ENCODE measurements at regions not wholly inside any gene's neighbourhood (a gene's known extent, or its start where the extent isn't known, plus 50 kb on each side); places are given as distances from the start of the nearest gene placed in this dataset.

DNA sequence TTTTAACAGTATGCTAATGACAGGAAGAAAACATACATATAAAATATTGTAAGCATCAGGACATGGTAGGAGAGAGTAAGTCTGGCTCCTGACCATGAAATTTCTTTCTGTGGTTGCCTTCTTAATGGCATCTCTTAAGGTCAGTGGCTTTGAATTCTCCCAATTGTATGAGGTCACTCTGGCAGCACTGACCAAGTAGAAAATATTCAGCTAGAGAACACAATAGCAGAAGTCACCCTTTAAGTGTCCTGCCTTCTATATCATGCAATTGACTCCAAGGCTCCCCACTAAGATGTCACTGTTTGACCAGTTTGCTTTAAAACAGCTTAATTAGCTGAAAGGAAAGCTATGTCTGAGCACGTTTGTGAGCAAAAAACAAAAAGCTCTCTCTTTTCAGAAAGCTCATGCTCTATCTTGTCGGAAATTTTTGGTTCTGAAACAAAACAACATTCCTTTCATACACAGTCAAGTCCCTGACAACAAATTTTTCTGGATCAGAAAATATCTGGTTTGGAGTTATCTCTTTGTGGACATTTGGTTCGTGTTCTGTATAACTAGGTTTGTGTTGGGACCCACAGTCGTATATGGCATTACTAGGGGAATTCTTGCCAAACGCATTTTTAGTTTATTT lies 120.9 kb upstream of the IFNGR1 start:
- FAIRE-seq: no peak
- no peaks in the 10 kb centered on the region for H3K9me3 ChIP-seq (replicated peaks; ENCODE audit: control insufficient read depth, insufficient read depth, low read length)
- POLR2A ChIA-PET: interaction anchor here (0.6 kb wide), 1 partner anchor 218 kb away, joined by 5 read pairs; no protein-coding TSS in a partner anchor
- in situ Hi-C loops (cut with MboI): no loop called here
- H3K4me2 ChIP-seq (ENCODE audit: control insufficient read depth, insufficient read depth): no peak overlapping the region
- no peak for TF ChIP-seq TCF7 (IDR thresholded peaks at IDR 0.05; ENCODE audit: borderline replicate concordance)
- TF ChIP-seq, protein P1, sequence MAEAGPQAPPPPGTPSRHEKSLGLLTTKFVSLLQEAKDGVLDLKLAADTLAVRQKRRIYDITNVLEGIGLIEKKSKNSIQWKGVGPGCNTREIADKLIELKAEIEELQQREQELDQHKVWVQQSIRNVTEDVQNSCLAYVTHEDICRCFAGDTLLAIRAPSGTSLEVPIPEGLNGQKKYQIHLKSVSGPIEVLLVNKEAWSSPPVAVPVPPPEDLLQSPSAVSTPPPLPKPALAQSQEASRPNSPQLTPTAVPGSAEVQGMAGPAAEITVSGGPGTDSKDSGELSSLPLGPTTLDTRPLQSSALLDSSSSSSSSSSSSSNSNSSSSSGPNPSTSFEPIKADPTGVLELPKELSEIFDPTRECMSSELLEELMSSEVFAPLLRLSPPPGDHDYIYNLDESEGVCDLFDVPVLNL (IDR thresholded peaks at IDR 0.05; ENCODE audit: low read depth, low read length): no peak
- no peak overlapping the region for H3K9ac ChIP-seq (ENCODE audit: control insufficient read depth, insufficient read depth, low read length)
- H3K27me3 ChIP-seq (replicated peaks in 1 of 2; ENCODE audit: control insufficient read depth in 2 of 2, insufficient read depth in 2 of 2, low read length in 1 of 2): no peaks in the 10 kb centered on the region; a peak in 2 of 4 replicates
- H3K4me1 ChIP-seq (ENCODE audit: control insufficient read depth, insufficient read depth, low read length): no peaks in the 10 kb centered on the region; the same call in 1 of the 2 replicates
- no peak overlapping the region for H2AFZ ChIP-seq (ENCODE audit: control insufficient read depth, low read depth, low read length)
- SMC1A ChIA-PET (ENCODE audit: uncharacterized antibody, unreplicated experiment): interaction anchor here (0.6 to 1.5 kb wide), 8 partner anchors 9 to 297 kb away, joined by 3 to 4 read pairs (median 3); no protein-coding TSS in a partner anchor
- 26% methylated on average over 5 of the region's 5 CpGs for WGBS (ENCODE audit: insufficient coverage, insufficient replicate concordance, low lambda C conversion rate, missing lambda C conversion rate)
- no peaks in the 10 kb centered on the region for H3K36me3 ChIP-seq (ENCODE audit: control insufficient read depth in 2 of 2, insufficient read depth in 2 of 2, low read length in 1 of 2)
- H3K4me3 ChIP-seq: no peak overlapping the region
- BruUV-seq (replicated peaks): no TSS peak
- RAD21 ChIA-PET (ENCODE audit: unreplicated experiment): interaction anchor here (0.6 to 2.9 kb wide), 4 partner anchors 9 to 264 kb away, joined by 3 to 7 read pairs (median 4); no protein-coding TSS in a partner anchor
- H3K79me2 ChIP-seq (ENCODE audit: control insufficient read depth, insufficient read depth, low read length): no peaks in the 10 kb centered on the region
- no peaks in the 10 kb centered on the region for H4K20me1 ChIP-seq (ENCODE audit: control insufficient read depth, insufficient read depth)
- intact Hi-C loops (cut with micrococcal nuclease; ENCODE audit: unreplicated experiment): no loop called here
- CTCF ChIA-PET: interaction anchor here (0.7 to 1.6 kb wide), 7 partner anchors 9 to 302 kb away, joined by 3 to 6 read pairs (median 3); no protein-coding TSS in a partner anchor
- ATAC-seq: no peak
- no peak overlapping the region for H3K27ac ChIP-seq (ENCODE audit: control insufficient read depth, insufficient read depth)
- DNase-seq (ENCODE audit: low read depth, low spot score): no peak

DNA sequence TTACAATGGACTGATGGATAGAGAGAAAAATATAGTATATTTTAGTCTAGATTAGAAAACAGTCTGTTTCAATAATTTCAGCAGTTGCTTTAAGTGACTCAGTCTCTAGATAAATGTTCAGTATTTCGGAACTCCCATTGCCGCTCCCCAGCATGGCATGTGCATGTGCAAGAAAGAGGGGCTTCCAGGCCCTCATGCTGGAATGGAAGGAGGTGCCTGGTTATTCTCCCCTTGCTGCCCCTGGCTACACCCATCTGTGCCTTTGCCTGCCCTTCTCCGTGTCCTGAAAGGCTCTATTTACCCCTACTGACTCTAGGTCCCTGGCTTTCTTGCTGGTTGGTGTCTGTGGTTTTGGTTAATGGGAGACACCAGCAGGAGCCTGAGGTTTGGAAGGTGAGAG lies 115.7 kb upstream of the IFNGR1 start:
- no peaks in the 10 kb centered on the region for H3K4me1 ChIP-seq (ENCODE audit: control insufficient read depth, insufficient read depth, low read length)
- POLR2A ChIA-PET: no interaction called here
- H3K36me3 ChIP-seq (ENCODE audit: control insufficient read depth in 2 of 2, insufficient read depth in 2 of 2, low read length in 1 of 2): no peaks in the 10 kb centered on the region
- intact Hi-C loops (cut with micrococcal nuclease; ENCODE audit: unreplicated experiment) (no loop called here), in situ Hi-C loops (cut with MboI) (no loop called here)
- no peaks in the 10 kb centered on the region for H4K20me1 ChIP-seq (ENCODE audit: control insufficient read depth, insufficient read depth)
- H3K79me2 ChIP-seq (ENCODE audit: control insufficient read depth, insufficient read depth, low read length): no peaks in the 10 kb centered on the region
- RAD21 ChIA-PET (ENCODE audit: unreplicated experiment): no interaction called here
- FAIRE-seq (no peak), ATAC-seq (no peak), DNase-seq (ENCODE audit: low read depth, low spot score) (no peak)
- H2AFZ ChIP-seq (ENCODE audit: control insufficient read depth, low read depth, low read length): no peak overlapping the region
- H3K27me3 ChIP-seq (replicated peaks in 1 of 2; ENCODE audit: control insufficient read depth in 2 of 2, insufficient read depth in 2 of 2, low read length in 1 of 2): no peaks in the 10 kb centered on the region; a peak in 1 of 4 replicates
- SMC1A ChIA-PET (ENCODE audit: uncharacterized antibody, unreplicated experiment): interaction anchor here (1.0 kb wide), 1 partner anchor 13 kb away, joined by 3 read pairs; no protein-coding TSS in a partner anchor
- CTCF ChIA-PET: interaction anchor here (0.8 to 0.9 kb wide), 2 partner anchors 64 to 670 kb away, joined by 3 to 4 read pairs; no protein-coding TSS in a partner anchor
- no peaks in the 10 kb centered on the region for H3K9me3 ChIP-seq (replicated peaks; ENCODE audit: control insufficient read depth, insufficient read depth, low read length)
- H3K4me3 ChIP-seq: no peak overlapping the region
- 65% methylated on average over 3 of the region's 3 CpGs for WGBS (ENCODE audit: insufficient coverage, insufficient replicate concordance, low lambda C conversion rate, missing lambda C conversion rate)
- H3K4me2 ChIP-seq (ENCODE audit: control insufficient read depth, insufficient read depth): no peak overlapping the region
- no peak overlapping the region for H3K27ac ChIP-seq (ENCODE audit: control insufficient read depth, insufficient read depth)
- BruUV-seq (replicated peaks): no TSS peak
- no peak overlapping the region for H3K9ac ChIP-seq (ENCODE audit: control insufficient read depth, insufficient read depth, low read length)
- TF ChIP-seq, protein P2, sequence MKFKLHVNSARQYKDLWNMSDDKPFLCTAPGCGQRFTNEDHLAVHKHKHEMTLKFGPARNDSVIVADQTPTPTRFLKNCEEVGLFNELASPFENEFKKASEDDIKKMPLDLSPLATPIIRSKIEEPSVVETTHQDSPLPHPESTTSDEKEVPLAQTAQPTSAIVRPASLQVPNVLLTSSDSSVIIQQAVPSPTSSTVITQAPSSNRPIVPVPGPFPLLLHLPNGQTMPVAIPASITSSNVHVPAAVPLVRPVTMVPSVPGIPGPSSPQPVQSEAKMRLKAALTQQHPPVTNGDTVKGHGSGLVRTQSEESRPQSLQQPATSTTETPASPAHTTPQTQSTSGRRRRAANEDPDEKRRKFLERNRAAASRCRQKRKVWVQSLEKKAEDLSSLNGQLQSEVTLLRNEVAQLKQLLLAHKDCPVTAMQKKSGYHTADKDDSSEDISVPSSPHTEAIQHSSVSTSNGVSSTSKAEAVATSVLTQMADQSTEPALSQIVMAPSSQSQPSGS (IDR thresholded peaks at IDR 0.05; ENCODE audit: low read length): no peak
- TF ChIP-seq YY1 (IDR thresholded peaks at IDR 0.05; ENCODE audit: low read depth, low read length) (no peak), PAX8 (IDR thresholded peaks at IDR 0.05) (no peak), FOXM1 (IDR thresholded peaks at IDR 0.05; ENCODE audit: low read depth, low read length) (no peak)
- TF ChIP-seq, protein P3, sequence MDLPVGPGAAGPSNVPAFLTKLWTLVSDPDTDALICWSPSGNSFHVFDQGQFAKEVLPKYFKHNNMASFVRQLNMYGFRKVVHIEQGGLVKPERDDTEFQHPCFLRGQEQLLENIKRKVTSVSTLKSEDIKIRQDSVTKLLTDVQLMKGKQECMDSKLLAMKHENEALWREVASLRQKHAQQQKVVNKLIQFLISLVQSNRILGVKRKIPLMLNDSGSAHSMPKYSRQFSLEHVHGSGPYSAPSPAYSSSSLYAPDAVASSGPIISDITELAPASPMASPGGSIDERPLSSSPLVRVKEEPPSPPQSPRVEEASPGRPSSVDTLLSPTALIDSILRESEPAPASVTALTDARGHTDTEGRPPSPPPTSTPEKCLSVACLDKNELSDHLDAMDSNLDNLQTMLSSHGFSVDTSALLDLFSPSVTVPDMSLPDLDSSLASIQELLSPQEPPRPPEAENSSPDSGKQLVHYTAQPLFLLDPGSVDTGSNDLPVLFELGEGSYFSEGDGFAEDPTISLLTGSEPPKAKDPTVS (IDR thresholded peaks at IDR 0.05; ENCODE audit: low read depth, low read length): no peak
- TF ChIP-seq, protein P4, sequence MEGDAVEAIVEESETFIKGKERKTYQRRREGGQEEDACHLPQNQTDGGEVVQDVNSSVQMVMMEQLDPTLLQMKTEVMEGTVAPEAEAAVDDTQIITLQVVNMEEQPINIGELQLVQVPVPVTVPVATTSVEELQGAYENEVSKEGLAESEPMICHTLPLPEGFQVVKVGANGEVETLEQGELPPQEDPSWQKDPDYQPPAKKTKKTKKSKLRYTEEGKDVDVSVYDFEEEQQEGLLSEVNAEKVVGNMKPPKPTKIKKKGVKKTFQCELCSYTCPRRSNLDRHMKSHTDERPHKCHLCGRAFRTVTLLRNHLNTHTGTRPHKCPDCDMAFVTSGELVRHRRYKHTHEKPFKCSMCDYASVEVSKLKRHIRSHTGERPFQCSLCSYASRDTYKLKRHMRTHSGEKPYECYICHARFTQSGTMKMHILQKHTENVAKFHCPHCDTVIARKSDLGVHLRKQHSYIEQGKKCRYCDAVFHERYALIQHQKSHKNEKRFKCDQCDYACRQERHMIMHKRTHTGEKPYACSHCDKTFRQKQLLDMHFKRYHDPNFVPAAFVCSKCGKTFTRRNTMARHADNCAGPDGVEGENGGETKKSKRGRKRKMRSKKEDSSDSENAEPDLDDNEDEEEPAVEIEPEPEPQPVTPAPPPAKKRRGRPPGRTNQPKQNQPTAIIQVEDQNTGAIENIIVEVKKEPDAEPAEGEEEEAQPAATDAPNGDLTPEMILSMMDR (IDR thresholded peaks at IDR 0.05 in 2 of 3, conservative IDR thresholded peaks at IDR 0.05 in 1 of 3; ENCODE audit: control insufficient read depth in 2 of 3, extremely low read depth in 1 of 3, insufficient read depth in 1 of 3, low read depth in 3 of 3, low read length in 3 of 3): no peak

All from GM12878 (cell line).